HG02973 (cell line): ENCODE measurements at regions not wholly inside any gene's neighbourhood (a gene's known extent, or its start where the extent isn't known, plus 50 kb on each side); places are given as distances from the start of the nearest gene placed in this dataset.
"Not testable (repeated sequence)": the region's sequence is repeated elsewhere in the genome, so short reads cannot be mapped to it uniquely, and the experiment has no call there.

Experiments
- ATAC-seq: cut with Tn5 transposase; IDR thresholded peaks from one replicate; pipeline ENCODE4 v1.9.1; 2021; ENCODE audit warnings: moderate library complexity; ENCODE audit not compliant: unreplicated experiment

DNA sequence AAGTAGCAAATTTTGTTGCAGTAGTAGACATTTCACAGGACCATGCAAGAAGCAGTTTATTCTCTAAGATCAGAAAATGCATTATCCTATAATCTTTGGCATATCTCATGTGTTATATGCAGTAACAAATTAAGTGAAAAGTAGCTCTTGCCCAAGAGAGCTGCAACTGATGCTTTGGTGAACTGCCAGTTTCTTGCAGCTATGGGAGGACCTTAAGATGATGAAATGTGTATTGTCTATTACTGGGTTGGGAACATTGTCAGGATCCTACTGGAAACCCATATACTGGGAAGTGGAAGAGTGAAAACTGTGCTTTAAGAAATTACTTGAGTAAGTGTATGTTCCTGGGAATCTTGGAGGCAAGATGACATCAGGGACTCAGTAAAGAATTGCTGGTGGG lies 238.8 kb downstream of the DACT1 start:
- no peak for ATAC-seq

DNA sequence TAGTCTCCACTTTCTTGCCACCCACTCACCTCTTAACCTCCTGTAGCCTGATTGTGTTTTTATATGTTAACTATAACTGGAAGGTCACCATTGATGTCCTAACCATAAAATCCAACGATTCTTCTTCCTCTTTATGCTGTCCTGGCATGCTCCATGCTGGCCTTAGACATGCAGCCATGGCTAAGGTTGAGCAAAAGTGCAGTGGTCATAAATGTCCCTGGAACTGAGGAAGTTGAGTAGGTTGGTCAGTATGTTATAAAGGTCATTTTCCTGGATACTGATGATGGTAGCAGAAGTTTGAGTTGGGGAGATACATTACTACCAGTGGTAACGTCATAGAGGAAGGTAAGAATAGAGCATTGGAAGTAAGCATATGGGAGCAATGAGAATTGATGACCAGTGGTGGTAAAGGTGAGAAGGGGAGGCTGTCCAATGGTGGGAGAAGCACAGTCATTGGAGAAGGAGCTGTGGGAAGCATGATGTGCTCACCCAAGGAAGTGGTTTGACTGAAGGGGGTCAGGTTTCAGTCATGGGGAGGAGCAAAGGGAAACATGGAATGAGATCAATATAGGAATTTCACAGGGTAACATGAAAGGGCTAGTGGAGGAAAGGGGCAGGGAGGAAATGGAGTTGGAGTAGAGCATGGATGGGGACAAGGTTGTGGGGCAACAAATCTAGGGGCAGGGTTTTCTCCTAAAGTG lies 240.8 kb downstream of the DACT1 start:
- no peak for ATAC-seq

DNA sequence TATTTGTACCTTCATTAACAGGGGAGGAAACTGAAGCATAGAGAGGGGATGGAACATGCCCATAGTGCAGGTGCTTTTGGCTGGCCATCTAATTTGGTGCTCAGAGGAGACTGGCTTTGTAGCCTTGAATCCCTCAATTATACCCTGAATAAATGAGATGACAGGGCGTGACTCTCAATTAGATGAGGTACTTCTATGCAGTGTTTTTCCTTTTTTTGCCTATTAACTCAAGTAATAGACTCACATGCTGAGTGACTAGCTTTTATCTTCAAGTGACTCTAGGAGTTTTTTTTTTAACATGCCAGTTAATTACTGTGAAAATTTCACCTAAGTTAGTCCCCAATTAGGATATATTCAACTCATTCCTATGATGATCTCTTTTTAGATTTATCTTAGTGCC lies 243.7 kb downstream of the DACT1 start:
- ATAC-seq = no peak

DNA sequence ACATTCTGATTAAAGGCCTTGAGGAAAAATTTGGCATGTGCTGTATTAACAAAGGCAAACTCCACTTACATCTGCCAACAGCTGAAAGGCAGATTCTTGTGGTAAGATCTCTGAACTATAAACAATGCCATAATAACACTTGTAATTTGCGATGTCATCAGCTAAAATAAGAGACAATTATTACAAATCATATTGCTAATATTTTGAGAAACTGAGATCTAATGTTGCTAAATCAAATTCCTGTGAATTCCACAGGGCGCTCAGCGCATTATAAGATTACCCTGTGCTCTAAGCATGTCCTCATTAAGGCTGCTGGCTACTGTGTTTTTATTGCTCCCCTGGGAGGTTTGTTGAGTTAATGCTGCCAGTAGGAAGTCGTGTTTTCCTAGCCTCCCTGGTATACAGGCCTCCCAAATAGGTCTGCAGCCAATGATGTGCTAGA lies 244.8 kb downstream of the DACT1 start:
- ATAC-seq = no peak

DNA sequence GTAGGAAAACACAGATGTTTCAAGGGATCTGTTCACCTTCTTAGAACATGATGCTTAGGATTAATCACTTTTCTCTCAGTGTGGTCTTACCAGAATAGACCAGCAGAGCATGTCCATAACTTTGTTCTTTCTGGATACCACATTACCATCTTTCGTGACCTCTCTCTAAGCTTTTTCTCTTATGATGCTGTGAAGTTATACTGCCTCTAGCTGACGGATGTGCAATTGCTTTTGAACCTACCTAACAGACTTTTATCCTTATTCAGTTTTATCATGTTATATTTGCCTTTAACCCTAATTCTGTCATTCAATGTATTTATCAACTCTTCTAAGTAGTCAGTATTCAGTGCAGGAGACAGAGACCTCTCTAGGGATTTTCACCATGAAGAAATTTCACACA lies 246.7 kb downstream of the DACT1 start:
- ATAC-seq = no peak

DNA sequence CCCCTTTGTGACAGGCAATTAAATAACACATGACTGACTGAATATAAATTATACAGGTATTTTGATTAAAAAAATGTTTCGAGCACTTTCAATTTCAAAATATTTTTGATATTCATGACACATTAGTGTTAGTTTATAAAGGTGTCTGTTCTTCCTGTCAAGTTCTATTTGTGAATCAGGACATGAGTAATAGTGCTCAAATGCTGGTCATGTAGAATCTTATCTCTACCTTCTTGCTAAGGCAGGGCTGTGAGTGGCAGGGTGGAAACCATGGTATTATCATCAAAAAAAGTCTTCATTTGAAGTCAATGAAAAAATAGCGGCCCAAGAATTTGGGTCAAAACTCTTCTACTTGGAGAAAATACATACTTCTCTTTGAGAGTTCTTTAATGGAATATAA lies 250.2 kb downstream of the DACT1 start:
- no peak for ATAC-seq

DNA sequence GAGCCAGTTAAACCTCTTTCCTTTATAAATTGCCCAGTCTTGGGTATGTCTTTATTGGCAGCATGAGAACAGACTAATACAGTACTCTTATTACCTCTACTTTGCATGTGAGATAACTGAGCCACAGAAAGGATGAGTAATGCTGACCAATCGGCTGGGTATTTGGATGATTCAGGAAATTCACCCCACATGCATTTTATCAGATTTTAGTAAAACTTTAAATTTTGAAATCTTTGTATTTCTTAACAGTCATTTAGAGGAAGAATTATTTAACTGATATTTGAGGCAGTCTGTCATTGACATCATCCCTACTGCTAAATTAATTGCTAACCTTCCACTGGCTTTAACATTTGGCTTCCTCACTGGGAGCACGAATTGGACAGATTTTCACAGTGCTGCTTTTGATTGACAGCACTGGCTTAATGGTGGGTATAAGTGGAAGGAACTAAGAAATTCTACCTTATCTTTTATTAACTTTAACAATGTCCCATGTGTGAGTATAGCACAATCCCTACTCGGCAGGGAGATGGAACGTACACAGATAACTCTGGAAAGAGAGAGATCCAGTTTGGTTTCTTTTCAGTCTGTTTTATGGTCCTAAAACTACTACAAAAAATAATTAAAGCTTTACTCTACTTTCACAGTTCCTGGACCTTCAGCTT lies 261.0 kb downstream of the DACT1 start:
- ATAC-seq = no peak

DNA sequence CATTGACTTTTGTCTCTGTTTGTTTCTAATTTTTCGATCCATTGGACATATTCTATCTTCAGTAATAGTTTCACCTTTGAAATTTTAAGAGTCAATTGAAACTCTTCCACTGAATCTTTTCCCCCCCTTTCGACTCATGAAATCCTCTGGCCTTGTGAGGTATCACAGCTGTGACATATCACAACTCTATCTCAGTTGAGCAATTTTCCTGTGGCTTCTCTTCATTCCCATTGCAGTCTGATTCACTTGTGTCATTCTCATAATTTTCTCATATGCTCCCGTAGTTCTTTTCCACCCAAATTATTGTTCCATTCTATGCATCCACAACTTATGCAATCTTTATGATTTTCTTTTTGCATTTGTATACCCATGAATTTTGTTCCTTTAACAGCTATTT lies 261.6 kb downstream of the DACT1 start:
- no peak for ATAC-seq

DNA sequence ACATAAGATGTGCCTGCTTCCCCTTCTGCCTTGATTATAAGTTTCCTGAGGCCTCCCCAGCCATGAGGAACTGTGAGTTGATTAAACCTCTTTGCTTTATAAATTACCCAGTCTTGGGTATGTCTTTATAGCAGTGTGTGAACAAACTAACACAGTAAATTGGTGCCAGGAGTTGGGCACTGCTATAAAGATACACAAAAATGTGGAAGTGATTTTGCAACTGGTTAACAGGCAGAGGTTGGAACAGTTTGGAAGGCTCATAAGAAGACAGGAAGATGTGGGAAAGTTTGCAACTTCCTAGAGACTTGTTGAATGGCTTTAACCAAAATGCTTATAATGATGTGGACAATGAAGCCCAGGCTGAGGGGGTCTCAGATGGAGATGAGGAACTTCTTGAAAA lies 264.1 kb downstream of the DACT1 start:
- ATAC-seq = no peak

DNA sequence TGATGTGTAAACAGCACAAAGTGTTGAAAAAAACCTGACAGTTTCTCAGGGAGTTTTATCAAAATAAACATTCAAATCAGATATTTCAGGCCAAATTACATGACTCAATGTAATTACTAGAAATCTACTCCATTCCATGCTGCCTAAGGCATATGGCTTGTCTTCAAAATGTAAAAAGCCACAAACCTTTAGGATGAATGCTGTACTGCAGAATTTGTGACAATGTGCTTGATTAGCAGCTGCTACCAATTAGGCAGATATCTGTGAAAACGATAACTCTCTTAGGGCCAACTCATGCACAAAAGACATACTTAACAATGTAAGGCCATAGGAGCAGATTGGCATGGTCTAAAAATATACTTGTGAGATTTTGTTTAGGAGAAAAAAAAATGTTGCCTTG lies 267.0 kb downstream of the DACT1 start:
- no peak for ATAC-seq

DNA sequence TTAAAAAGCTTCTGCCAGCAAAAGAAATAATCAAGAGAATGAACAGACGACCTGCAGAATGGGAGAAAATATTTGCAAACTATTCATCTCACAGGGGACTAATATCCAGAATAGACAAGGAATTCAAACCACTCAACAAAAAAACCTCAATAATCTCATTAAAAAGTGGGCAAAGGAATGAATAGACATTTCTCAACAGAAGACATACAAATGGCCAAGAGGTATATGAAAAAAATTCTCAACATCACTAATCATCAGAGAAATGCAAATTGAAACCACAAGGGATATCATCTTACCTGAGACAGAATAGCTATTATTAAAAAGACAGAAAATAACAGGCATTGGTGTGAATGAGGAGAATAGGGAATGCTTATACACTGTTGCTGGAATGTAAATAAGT lies 270.0 kb downstream of the DACT1 start:
- no peak for ATAC-seq

DNA sequence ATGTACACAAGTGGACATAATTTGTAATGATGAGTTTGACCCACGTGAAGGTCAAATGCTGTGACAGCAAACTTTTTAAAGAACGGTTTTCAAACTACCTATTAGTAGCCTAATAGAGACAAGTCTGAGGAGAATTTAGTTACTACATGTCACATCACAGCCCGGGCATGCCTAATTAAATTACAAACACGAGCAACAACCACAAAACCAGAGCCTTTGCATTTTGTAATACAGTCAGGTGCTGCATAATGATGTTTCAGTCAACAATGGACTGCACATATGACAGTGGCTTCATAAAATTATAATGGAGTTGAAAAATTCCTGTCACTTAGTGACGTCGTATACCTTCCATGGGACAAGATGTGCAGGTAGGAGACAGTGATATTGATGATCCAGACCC lies 274.5 kb downstream of the DACT1 start:
- no peak for ATAC-seq

DNA sequence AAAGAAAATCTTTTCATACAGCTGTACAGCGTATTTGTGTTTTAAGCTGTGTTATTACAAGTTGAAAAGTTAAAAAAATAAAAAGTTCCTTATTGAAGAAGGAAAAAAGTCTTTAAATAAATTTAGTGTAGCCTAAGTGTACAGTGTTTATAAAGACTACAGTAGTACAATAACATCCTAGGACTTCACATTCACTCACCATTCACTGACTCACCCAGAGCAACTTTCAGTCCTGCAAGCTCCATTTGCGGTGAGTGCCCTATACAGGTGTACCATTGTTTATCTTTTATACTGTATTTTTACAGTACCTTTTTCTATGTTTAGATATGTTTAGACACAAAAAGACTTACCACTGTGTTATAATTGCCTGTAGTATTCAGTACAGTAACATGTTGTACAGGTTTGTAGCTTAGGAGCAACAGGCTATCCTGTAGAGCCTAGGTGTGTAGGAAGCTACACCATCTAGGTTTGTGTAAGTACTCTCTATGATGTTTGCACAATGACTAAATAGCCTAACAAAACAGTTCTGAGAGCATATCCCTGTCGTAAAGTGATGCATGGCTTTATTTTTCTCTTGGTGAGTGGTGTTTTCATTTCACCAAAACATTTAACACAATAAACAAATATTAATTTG lies 275.2 kb downstream of the DACT1 start:
- no peak for ATAC-seq

DNA sequence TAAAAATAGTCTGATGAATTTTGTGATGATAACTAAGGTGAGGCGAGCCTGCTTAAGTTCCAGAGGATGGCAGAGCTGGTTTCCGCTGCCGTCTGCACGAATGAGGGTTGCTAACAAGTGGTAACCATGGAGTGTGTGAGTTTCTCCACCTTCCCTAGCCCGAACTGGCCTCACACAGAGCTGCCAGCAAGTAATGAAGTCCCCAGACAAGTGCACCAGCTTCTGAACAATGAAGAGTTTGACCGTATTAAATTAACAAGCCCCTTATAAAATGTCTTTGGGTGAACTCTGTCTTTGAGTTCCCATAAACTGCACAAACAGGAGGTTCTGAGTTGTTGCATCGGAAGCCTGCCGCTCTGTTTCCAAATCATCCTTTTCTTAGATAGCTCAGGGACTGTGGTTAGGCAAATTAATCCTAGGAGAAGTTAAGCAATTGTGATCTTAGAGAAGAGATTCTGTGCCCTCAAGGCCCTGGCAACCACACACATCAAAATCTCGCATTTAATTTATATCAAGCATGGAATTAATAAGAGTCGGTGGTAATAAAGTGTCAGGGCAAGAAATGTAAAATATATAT lies 274.1 kb upstream of the DAAM1 start:
- no peak for ATAC-seq

DNA sequence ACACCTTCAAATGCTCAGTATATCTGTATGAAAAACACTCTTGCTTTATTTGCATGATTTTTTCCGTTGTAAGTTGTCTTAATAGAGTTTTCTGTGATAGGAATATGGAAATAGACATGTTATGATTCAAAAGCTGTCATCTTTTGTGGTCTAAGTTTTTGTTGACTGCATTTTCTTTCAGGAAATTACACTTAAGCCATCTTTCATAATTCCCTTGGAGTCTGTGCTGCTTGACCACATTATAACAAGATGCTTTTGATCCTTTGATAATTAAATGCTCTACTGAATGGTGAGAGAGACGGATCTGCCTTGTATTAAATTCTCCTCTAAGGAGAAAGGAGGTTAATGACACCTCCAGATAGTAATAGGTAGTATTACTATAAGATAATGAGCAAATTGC lies 272.8 kb upstream of the DAAM1 start:
- no peak for ATAC-seq

DNA sequence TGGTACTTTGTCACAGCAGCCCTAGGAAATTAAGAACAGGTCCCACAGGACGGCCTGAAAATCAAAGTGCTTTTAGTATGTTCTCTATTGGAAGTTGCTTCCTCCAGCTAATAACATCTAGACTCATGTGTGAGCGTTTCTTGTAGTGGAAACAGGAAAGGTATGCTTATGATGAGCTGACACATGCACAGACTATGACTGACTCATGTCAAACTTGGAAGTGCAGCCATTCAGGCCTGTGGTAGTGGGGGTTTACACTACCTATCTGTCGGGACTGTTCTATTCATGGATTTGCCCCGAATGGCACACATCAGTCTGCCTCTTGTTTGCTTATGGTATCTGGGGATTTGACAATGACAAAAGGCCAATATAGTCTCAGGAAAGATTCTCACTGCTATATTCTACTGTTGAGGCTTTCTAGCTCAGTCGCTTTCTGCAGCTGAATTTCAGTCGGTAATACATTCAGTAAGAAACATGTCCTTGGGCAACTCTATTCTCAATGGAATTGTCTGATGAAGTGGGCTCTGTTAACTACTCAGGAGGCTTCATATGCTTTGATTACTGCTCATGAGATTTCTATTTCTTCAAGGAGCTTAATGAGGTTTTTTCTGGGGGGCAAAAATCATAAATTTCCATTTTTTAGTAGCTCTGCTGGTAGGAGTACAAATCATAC lies 270.3 kb upstream of the DAAM1 start:
- ATAC-seq = no peak

DNA sequence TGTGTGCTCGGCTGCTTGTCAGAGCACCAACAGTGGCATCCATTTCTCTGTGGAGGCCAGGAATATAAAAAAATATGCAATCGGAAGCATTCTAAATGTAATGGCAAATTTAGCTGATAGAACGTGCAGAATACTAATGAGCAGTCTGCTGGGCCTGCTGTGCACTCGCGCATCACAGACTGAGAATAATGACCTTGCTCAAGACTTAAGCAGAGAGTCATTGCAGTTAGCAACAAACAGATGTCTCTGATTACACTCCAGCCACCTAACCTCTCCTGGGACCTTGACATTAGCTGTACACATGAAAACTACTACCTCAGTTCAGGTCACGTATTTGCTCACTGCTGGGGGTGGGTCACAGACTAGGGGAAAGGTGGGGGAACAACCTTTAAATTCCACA lies 269.2 kb upstream of the DAAM1 start:
- ATAC-seq = no peak

DNA sequence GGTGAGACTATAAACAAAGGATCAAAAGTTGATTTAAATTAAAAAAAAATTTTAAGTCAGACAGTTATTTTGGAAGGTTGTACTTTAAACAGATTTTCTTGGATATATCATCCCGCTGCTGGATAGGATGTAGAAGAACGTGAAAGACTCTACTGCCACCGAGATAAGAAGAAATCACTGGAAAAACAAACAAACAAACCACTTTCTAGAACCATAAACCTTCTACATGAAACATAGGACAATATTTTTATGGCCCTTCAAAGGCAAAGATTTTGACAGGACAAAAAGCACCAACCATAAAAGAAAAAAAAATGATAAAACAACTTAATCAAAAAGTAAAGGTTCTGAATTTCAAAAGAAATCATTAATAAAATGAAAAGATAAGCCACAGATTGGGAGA lies 268.2 kb upstream of the DAAM1 start:
- no peak for ATAC-seq

DNA sequence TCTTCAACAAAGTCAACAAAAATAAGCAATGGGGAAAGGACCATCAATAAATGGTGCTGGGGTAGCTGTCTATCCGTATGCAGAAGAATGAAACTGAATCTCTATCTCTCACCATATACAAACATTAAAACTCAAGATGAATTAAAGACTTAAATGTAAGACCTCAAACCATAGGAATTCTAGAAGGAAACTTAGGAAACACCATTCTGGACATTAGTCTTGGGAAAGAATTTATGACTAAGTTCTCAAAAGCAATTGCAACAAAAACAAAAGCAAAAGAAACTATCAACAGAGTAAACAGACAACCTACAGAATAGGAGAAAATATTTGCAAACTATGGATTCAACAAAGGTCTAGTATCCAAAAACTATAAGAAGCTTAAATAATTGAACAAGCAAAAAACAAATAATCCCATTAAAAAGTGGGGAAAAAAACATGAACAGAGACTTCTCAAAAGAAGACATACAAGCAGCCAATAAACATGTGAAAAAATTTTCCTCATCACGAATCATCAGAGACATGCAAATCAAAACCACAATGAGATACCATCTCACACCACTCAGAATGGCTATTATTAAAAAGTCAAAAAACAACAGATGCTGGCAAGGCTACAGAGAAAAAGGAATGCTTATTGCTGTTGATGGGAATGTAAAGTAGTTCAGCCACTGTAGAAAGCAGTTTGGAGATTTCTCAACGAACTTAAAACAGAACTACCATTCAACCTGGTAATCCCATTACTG lies 266.1 kb upstream of the DAAM1 start:
- not testable (repeated sequence) for ATAC-seq

DNA sequence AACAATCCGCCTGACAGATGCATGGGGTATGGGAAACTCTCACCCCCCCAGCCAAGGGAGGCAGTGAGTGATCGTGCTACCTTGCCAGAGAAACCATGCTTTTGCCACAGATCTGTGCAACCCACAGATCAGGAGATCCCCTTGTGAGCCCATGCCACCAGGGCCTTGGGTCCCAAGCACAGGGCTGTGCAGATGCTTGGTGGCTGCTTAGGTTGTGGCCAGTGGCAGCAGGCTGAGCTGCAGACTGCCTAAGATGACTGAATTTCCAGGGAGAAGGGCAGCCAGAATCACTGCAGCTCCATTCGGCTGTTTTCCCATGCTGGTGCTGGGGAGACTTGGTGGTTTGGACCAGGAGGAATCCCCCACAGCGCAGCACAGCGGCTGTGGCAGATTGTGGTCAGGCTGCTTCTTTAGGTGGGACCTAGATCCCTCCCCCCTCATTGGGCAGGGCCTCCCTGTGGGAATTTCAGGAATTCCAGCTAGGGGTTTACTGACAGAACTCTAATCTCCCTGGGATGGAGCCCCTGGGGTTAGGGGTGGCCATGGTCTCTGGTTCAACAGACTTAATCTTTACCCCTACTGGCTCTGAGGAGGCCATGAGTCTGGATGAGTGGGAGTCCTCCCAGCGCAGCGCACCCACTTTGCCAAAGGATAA lies 264.6 kb upstream of the DAAM1 start:
- ATAC-seq = no peak
